GM23248 (cell line): ENCODE measurements at regions not wholly inside any gene's neighbourhood (a gene's known extent, or its start where the extent isn't known, plus 50 kb on each side); places are given as distances from the start of the nearest gene placed in this dataset.

Source experiments
- DNase-seq: peaks from one replicate; pipeline ENCODE4 v3.0.0-alpha.2; 2015
- H2AFZ ChIP-seq: fragments of 200-600 bp; sonication (generic); 2 replicates; pipeline ENCODE4 v1.6.1; 2016; ENCODE audit warnings: antibody characterized with exemption
- H3F3A ChIP-seq: fragments of 200-600 bp; sonication (generic); 2 replicates; pipeline ENCODE4 v1.6.1; 2016; ENCODE audit warnings: mild to moderate bottlenecking, antibody characterized with exemption, mixed run types; ENCODE audit not compliant: insufficient read depth
- H3K27ac ChIP-seq: fragments of 200-600 bp; sonication (generic); 2 replicates; pipeline ENCODE4 v1.5.1; 2016; ENCODE audit warnings: mild to moderate bottlenecking
- H3K27me3 ChIP-seq: fragments of 200-600 bp; sonication (generic); replicated peaks from 2 replicates; pipeline ENCODE4 v1.6.1; 2016; ENCODE audit warnings: mild to moderate bottlenecking; ENCODE audit not compliant: insufficient read depth
- H3K36me3 ChIP-seq: fragments of 200-600 bp; sonication (generic); 2 replicates; pipeline ENCODE4 v1.6.1; 2016; ENCODE audit warnings: low read depth, mild to moderate bottlenecking
- H3K4me1 ChIP-seq: fragments of 200-600 bp; sonication (generic); 2 replicates; pipeline ENCODE4 v1.6.1; 2016; ENCODE audit warnings: mild to moderate bottlenecking; ENCODE audit not compliant: insufficient read depth
- H3K4me2 ChIP-seq: fragments of 200-600 bp; sonication (generic); one replicate; pipeline ENCODE4 v1.6.1; 2016; ENCODE audit warnings: mild to moderate bottlenecking; ENCODE audit not compliant: unreplicated experiment
- H3K4me3 ChIP-seq: fragments of 200-600 bp; sonication (generic); 2 replicates; pipeline ENCODE4 v1.5.1; 2016; ENCODE audit warnings: mild to moderate bottlenecking
- H3K79me2 ChIP-seq: fragments of 200-600 bp; sonication (generic); 2 replicates; pipeline ENCODE4 v1.6.1; 2016; ENCODE audit warnings: mild to moderate bottlenecking; ENCODE audit not compliant: insufficient read depth
- H3K9ac ChIP-seq: fragments of 200-600 bp; sonication (generic); 2 replicates; pipeline ENCODE4 v1.6.1; 2016; ENCODE audit warnings: mild to moderate bottlenecking
- H3K9me2 ChIP-seq: fragments of 200-600 bp; sonication (generic); 2 replicates; pipeline ENCODE4 v1.6.1; 2016; ENCODE audit warnings: mixed run types, mild to moderate bottlenecking, moderate library complexity; ENCODE audit not compliant: insufficient read depth
- H3K9me3 ChIP-seq: fragments of 200-600 bp; sonication (generic); one replicate; pipeline ENCODE4 v1.6.1; 2017; ENCODE audit warnings: low read depth
- H4K20me1 ChIP-seq: fragments of 200-600 bp; sonication (generic); 2 replicates; pipeline ENCODE4 v1.6.0; 2016; ENCODE audit not compliant: insufficient read depth
- EZH2 ChIP-seq: fragments of 200-600 bp; sonication (generic); IDR thresholded peaks from 2 replicates; pipeline ENCODE4 v1.6.1; 2018; ENCODE audit warnings: antibody characterized with exemption, mild to moderate bottlenecking; ENCODE audit not compliant: insufficient read depth, poor library complexity, severe bottlenecking
- EZH2phosphoT487 ChIP-seq: fragments of 200-600 bp; sonication (generic); IDR thresholded peaks from 2 replicates; pipeline ENCODE4 v1.6.1; 2018; ENCODE audit warnings: antibody characterized with exemption, moderate library complexity, mild to moderate bottlenecking, low read depth; ENCODE audit not compliant: insufficient read depth
- WGBS, 2 experiments: methylation state at CpG; one replicate each; pipeline ENCODE4 v1.1.6; 2015 to 2017; ENCODE audit warnings: low lambda C conversion rate in 2 of 2, low coverage in 1 of 2; ENCODE audit errors: missing lambda C conversion rate in 2 of 2; 5-methylcytosine and 5-hydroxymethylcytosine counted together
- in situ Hi-C: fragments of 300-500 bp; cut with MboI; formaldehyde crosslinking; loops from 2 replicates; pipeline ENCODE4 v1.15.0; 2020

GRCh38 chr2:147441182-147441581 is 403.6 kb upstream of the ACVR2A start:
- Histone ChIP-seq H3K9me3 (no peaks in the 10 kb centered on the region), H3K27me3 (no peaks in the 10 kb centered on the region), H3K4me3 (no peak overlapping the region), H2AFZ (no peak overlapping the region), H3K4me2 (no peak overlapping the region), H3F3A (no peaks in the 10 kb centered on the region), H3K36me3 (no peaks in the 10 kb centered on the region), H4K20me1 (no peaks in the 10 kb centered on the region), H3K9ac (no peak overlapping the region), H3K79me2 (no peaks in the 10 kb centered on the region), H3K27ac (no peak overlapping the region), H3K9me2 (no peaks in the 10 kb centered on the region), H3K4me1 (no peaks in the 10 kb centered on the region)
- TF ChIP-seq EZH2phosphoT487: no peak
- no peak for TF ChIP-seq EZH2
- in situ Hi-C loops: no loop called here
- WGBS, 2 experiments: 47 to 58% methylated on average over 3 of the region's 3 CpGs
- DNase-seq: no peak

DNA sequence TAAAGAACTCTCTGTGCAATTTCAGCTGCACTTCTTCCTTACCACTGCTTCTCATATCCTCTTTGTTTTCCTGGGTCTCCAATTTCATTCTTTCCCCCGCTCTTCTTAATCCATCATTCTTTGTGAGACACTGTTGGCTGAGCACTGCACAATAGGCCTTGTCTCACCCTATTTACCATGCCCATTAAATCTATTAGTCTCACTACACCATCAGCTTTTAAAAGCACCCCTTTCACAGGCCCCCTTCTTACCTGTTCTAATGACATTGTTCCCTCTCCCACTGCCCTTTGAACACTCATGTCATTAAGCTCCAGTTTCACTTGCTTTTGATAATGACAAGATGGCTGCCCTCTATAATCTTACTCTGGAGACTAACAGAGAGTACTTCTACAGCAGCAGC is 404.1 kb upstream of the ACVR2A start:
- in situ Hi-C loops: no loop called here
- Histone ChIP-seq H3K9ac (no peak overlapping the region), H3K9me2 (no peaks in the 10 kb centered on the region), H3K79me2 (no peaks in the 10 kb centered on the region), H3K27me3 (no peaks in the 10 kb centered on the region), H4K20me1 (no peaks in the 10 kb centered on the region), H3K9me3 (no peaks in the 10 kb centered on the region), H3K4me2 (no peak overlapping the region), H3K4me3 (no peak overlapping the region), H3K4me1 (no peaks in the 10 kb centered on the region), H3K27ac (no peak overlapping the region), H3F3A (no peaks in the 10 kb centered on the region), H3K36me3 (no peaks in the 10 kb centered on the region), H2AFZ (no peak overlapping the region)
- no peak for TF ChIP-seq EZH2
- no peak for TF ChIP-seq EZH2phosphoT487
- no peak for DNase-seq
- WGBS, 2 experiments: 33 to 64% methylated on average over 1 of the region's 1 CpG

DNA sequence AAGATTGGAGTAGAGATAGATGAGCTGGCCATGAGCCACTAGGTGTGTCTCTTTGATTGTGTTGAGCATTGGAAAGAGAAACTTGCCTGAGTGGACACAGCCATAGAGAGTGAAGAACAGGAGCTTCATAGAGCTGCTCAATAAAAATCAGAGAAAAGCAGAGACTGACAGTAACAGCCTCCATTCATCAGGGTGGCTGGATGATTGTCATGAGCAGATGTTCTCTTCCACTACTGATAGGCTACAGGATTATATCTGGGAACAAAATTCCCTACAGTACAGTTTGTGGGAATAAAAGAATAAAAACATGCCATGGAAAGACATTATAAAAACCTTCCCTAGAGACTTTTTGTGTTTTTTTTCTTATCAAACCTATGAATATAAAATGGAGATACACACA is 404.8 kb upstream of the ACVR2A start:
- H3F3A ChIP-seq: no peaks in the 10 kb centered on the region
- no peak overlapping the region for H3K4me2 ChIP-seq
- H3K4me3 ChIP-seq: no peak overlapping the region
- H3K36me3 ChIP-seq: no peaks in the 10 kb centered on the region
- no peaks in the 10 kb centered on the region for H3K9me2 ChIP-seq
- no peaks in the 10 kb centered on the region for H3K27me3 ChIP-seq
- in situ Hi-C loops: no loop called here
- H3K79me2 ChIP-seq: no peaks in the 10 kb centered on the region
- DNase-seq: no peak
- TF ChIP-seq EZH2phosphoT487: no peak
- no peak for TF ChIP-seq EZH2
- no peaks in the 10 kb centered on the region for H4K20me1 ChIP-seq
- no peak overlapping the region for H2AFZ ChIP-seq
- no peaks in the 10 kb centered on the region for H3K4me1 ChIP-seq
- H3K27ac ChIP-seq: no peak overlapping the region
- no peak overlapping the region for H3K9ac ChIP-seq
- no peaks in the 10 kb centered on the region for H3K9me3 ChIP-seq

GRCh38 chr2:147438882-147439281 is 405.9 kb upstream of the ACVR2A start:
- WGBS, 2 experiments: 64 to 69% methylated on average over 8 of the region's 8 CpGs
- Histone ChIP-seq H3K4me2 (no peak overlapping the region), H3K4me1 (no peaks in the 10 kb centered on the region), H3K9me2 (no peaks in the 10 kb centered on the region), H2AFZ (no peak overlapping the region), H3K4me3 (no peak overlapping the region), H3K9me3 (no peaks in the 10 kb centered on the region), H4K20me1 (no peaks in the 10 kb centered on the region), H3K9ac (no peak overlapping the region), H3K79me2 (no peaks in the 10 kb centered on the region), H3K27me3 (no peaks in the 10 kb centered on the region), H3K27ac (no peak overlapping the region), H3K36me3 (no peaks in the 10 kb centered on the region), H3F3A (no peaks in the 10 kb centered on the region)
- DNase-seq: no peak
- in situ Hi-C loops: no loop called here
- TF ChIP-seq EZH2 (no peak), EZH2phosphoT487 (no peak)

DNA sequence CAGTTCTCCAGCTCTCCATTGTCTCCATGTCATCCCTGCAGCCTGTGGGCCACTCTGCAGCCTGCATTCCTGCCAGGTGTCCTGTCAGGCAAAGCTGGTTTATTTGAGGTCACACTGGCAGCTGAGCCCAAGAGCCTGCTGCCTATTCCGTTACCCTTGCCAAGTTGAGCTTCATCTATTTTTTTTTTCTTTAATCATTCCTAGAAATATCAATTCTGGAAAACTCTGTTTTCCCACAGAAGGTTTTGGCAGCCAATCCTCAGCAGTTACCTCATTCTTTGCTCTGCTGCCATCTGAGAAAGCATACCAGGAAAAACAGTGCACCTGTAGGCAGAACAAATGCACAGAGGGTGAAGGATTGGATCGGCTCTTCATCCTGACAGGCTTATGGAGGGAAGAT is 411.0 kb upstream of the ACVR2A start:
- Histone ChIP-seq H3K27me3 (no peaks in the 10 kb centered on the region), H3K36me3 (no peaks in the 10 kb centered on the region), H3K4me3 (no peak overlapping the region), H3K9ac (no peak overlapping the region), H3K4me1 (no peaks in the 10 kb centered on the region), H3K9me3 (no peaks in the 10 kb centered on the region), H4K20me1 (no peaks in the 10 kb centered on the region), H3K4me2 (no peak overlapping the region), H3K9me2 (no peaks in the 10 kb centered on the region), H3F3A (no peaks in the 10 kb centered on the region), H3K79me2 (no peaks in the 10 kb centered on the region), H2AFZ (no peak overlapping the region), H3K27ac (no peak overlapping the region)
- in situ Hi-C loops: no loop called here
- no peak for DNase-seq
- WGBS, 2 experiments: 35 to 47% methylated on average over 2 of the region's 2 CpGs
- TF ChIP-seq EZH2phosphoT487: no peak
- no peak for TF ChIP-seq EZH2
